ENCODE measurements at regions not wholly inside any gene's neighbourhood (a gene's known extent, or its start where the extent isn't known, plus 50 kb on each side); places are given as distances from the start of the nearest gene placed in this dataset.
"Not testable (repeated sequence)": the region's sequence is repeated elsewhere in the genome, so short reads cannot be mapped to it uniquely, and the experiment has no call there.

DNA sequence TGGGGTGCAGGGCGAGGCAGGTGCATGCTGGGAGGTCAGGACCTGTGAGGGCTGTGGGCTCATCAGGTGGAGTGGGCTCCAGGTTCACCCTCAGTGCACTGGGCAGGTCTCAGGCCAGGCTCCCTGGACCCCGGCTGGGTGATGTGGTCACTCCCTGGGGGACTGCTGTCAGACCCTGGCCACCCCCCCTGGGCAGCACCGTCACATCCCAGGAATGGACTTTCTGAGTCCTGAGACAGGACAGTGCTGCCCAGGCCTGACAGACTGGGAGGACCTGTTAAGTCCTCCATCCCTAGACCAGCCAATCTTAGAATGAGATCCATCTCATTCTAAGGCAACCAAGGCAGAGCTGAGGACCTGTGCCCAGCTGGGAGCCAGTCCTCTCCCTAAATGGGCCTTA is 227.2 kb downstream of the CWH43 start:
- not testable (repeated sequence) for TF ChIP-seq CTCF (IDR thresholded peaks at IDR 0.05; ENCODE audit: poor library complexity, severe bottlenecking); TAF1 (IDR thresholded peaks at IDR 0.05; ENCODE audit: low read depth); RAD21 (conservative IDR thresholded peaks at IDR 0.05); SMC3 (conservative IDR thresholded peaks at IDR 0.05; ENCODE audit: poor library complexity); POLR2AphosphoS5 (IDR thresholded peaks at IDR 0.05); MXI1 (conservative IDR thresholded peaks at IDR 0.05; ENCODE audit: poor library complexity, severe bottlenecking); REST (IDR thresholded peaks at IDR 0.05; ENCODE audit: borderline replicate concordance); EZH2 (IDR thresholded peaks at IDR 0.05; ENCODE audit: borderline replicate concordance, insufficient read depth, low read length, poor library complexity, severe bottlenecking); EP300 (conservative IDR thresholded peaks at IDR 0.05; ENCODE audit: poor library complexity, severe bottlenecking)

Measured in neural cell (in vitro differentiated cells).